Esophagus squamous epithelium (tissue), 4 donors: ENCODE measurements at regions not wholly inside any gene's neighbourhood (a gene's known extent, or its start where the extent isn't known, plus 50 kb on each side); places are given as distances from the start of the nearest gene placed in this dataset.

Experiments used
- CTCF ChIP-seq, 6 experiments: fragments of 450-650 bp in 4 of 6; fragments of 200-600 bp in 2 of 6; sonication (generic) in 2 of 6; IDR thresholded peaks; one replicate each; pipeline ENCODE4 v1.5.1; 2016 to 2019; ENCODE audit warnings: antibody characterized with exemption in 6 of 6, mild to moderate bottlenecking in 4 of 6, moderate library complexity in 4 of 6
- POLR2A ChIP-seq, 4 donors: fragments of 450-650 bp; IDR thresholded peaks; one replicate each; pipeline ENCODE4 v1.6.1; 2017; ENCODE audit warnings: antibody characterized with exemption in 4 of 4, mild to moderate bottlenecking in 4 of 4, moderate library complexity in 3 of 4

- TF ChIP-seq CTCF (IDR thresholded peaks at IDR 0.05) (no peak), POLR2A (IDR thresholded peaks at IDR 0.05) (no peak)
Observed at GRCh38 chr6:137982418-137983189, 115.5 kb downstream of the TNFAIP3 start.
